NCI-H1694 treated with DMSO at 0.1 percent for 48 hours (cell line): ENCODE measurements at regions not wholly inside any gene's neighbourhood (a gene's known extent, or its start where the extent isn't known, plus 50 kb on each side); places are given as distances from the start of the nearest gene placed in this dataset.
"Not testable (repeated sequence)": the region's sequence is repeated elsewhere in the genome, so short reads cannot be mapped to it uniquely, and the experiment has no call there.

Experiments used
- DNase-seq: peaks from one replicate; lab custom pipeline; 2025; lab: John Stamatoyannopoulos, UW

DNA sequence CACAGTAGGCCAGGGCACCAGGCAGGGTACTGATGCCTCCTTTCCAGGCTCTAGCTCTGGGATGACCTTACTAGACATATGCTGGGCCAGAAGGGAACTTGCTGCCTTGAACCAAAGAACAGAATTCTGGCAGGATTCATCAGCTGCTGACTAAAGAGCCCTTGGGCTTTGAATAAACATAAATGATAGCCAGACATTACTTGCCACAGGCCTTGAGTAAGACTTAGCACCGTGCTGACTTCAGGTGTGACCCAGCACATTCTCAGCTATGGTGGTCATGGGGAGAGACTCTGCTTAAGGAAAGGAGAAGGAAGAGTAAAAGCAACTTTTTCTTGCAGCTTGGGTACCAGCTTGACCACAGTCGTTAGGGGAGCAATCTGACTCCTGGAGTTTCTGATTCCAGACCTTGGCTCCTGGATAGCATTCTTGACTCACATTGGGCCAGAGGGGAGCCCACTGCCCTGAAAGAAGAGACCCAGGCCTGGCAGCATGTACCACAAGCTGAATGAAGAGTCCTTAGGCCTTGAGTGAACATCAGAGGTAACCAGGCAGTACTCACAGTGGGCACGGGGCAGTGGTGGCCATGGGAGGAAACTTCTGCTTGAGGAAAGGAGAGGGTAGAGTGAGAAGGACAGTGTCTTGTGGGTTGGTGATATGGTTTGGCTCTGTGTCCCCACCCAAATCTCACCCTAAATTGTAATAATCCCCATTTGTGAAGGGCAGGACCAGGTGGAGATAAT lies 926.1 kb upstream of the SORCS1 start:
- DNase-seq, result no peak

DNA sequence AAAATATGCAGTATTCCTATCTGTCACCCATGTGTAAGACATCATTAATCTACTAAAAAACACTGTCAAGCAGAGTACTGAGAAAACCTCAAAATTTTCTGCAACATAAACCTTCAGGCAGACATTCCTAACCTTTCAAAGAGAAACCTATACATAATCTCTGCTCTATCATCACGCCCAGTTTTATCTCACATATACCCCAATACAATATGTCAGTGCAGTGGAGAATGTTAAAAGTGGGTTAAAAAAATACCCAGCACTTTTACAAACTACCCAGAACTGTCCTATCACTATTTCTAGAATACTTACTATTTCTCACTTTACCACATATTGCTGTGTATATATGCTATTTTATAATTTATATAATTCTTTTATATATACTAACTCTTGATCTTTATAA lies 922.0 kb upstream of the SORCS1 start:
- no peak for DNase-seq

DNA sequence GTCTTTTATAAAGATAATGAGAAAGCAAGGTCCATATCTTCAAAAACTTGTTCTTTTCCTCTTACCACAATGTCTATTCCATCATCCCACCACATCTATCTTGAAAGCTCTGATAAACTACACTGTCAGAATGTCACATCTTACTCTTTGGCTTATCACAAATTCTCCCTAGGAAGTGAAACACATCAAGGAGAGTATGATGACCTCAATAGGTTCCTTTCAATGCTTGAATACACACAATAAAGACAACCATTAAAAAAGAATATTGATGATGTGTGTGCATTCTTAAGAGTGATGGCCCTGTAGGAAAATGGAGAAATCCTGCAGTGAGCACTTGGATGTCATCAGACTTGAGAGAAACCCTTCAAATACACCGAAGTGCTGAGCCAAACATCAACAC lies 918.1 kb upstream of the SORCS1 start:
- DNase-seq, result no peak

DNA sequence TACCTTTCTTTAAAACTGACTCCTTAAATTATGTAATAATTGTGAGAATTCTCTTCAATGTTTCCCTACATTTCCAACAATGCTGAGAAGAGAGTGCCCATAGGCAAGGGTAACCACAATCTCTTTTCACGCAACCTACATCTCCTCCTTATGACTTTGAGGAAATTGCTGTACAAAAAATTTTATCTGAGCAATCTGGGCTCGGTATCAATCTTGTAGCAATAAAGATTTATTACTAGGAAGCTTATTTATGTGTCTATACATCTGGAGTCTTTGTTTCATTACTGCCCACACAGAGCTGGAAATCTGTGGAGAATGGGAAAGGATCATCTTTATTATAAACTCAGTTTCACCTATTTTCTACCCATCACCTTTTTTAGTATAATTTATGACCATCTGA lies 913.8 kb upstream of the SORCS1 start:
- no peak for DNase-seq

DNA sequence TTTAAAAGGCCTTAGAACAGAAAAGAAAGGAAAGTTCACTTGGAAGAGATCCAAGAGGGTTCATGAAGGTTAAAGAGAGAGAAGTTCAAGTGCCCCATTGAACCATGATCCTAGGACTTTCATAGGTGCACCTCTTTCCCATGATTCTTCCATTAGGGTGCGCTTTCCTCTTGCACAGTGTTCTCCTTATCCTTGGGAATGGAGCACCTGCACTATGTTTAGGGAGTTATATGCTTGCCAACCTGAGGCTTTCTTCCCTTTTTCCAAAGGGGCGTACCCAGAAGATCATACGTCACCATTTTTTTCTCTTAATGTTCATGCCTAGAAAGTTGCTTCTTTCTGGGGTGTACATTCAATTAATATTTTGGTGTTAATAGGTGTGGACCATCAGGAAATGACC lies 908.0 kb upstream of the SORCS1 start:
- no peak for DNase-seq

DNA sequence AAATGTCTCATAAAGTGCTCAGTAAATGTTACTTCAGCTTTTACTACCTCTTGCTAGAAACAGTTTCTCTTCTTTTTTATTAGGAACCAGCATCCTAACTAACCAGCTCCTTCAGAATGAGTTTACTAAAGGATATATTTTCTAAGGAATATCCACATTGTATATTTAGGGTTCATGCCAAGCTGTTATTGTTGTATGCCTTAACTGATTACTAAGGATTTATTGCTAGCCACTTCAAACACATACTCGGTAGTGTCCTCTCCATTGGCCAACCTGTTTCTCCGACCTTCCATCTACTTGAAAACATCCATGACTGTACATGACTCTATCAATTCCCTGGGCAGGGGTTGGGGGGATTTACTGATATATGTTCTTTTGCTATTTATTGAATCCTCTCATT lies 906.3 kb upstream of the SORCS1 start:
- no peak for DNase-seq

DNA sequence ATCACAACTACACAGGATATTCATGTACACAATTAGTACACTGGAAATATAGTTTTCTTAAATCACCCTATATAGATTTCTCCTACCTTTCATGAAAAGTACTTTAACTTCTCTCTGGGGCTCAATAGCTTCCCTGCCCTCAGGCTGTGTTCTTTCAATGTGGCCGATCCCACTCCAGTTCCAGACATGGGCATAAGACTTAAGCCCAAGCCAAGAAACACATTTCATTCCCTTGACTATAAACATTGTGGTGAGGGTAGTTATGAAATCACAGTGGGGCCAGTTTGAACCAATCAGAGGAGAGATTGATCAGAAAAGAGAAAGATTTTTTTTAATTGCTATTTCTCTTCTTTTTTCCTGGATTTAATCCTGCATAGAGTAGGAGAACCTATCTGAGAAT lies 904.6 kb upstream of the SORCS1 start:
- DNase-seq, result no peak

DNA sequence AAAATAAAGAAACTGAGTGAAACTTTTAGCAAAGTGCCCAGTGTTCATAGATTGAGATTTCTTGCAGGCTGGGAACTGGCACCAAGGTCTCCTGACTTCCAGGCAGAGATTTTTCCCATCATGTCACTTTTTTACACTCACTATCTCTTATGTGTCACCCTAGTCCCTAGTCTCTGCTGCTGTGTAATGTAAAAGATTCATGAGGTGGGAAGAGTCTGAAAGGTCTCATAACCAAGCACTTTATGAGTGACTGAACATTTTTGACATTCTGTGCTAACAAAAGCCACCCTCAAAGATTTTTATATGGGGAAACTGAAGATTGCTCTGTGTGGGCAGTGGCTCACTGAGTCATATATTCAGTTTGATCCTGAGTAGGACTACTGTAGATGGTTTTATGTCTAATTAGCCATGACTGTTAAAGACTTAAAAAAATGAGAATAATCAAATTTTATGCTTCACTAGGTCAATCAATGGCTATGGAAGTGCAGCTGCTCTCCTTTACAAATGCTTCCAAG lies 900.3 kb upstream of the SORCS1 start:
- no peak for DNase-seq

DNA sequence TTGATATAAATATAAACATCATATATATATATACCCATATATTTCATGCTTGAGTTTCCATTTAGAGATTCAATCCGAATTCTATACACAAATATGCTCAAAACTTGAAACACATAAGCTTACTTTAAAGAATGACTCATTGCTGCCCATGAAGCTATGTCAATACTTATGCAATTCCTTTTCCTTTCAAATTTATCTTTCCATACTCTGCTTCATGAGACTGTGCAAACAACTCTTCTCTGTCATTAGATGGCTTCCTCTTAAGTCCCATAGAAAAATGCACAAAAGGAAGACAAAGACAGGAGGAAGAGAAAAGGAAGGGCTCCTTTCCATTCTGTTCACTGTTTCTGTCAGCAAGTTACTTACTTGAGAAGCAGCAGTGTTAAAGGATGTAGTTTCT lies 895.7 kb upstream of the SORCS1 start:
- no peak for DNase-seq

DNA sequence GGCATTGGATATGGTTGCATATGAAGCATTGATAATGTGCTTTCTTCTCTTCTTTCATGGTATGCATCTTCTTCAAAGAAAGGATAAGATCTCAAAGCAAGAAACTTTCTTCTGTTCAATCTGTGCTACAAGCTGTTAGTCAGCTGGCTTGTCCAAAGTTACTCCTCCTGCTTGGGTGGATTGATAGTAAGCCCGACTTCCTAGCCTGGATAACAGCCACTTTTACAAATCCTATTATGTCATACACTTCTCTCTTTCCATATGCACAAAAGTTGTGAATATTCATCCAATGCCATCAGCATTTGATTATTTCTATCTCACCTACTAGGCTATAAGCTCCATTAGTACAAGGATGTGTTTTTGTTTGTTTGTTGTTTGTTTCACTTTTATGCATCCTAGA lies 891.0 kb upstream of the SORCS1 start:
- no peak for DNase-seq

DNA sequence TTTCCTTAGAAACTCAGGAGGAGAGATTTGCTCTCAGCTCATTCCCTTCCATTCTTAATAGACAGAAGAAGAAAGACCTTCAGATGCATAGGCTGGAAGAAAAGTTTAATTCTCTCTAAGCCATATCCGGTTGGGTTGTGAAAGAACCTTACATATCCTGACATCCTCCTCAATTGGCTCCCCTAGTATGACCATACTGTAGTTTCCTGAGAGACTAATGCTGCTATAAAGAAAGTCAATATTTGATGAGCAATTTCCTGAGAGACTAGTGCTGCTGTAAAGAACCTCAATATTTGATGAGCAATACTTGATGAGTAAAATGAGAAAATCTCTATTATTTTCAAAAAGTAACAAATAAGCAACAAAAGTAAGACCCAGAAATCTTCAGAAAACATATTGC lies 888.5 kb upstream of the SORCS1 start:
- DNase-seq, result no peak

DNA sequence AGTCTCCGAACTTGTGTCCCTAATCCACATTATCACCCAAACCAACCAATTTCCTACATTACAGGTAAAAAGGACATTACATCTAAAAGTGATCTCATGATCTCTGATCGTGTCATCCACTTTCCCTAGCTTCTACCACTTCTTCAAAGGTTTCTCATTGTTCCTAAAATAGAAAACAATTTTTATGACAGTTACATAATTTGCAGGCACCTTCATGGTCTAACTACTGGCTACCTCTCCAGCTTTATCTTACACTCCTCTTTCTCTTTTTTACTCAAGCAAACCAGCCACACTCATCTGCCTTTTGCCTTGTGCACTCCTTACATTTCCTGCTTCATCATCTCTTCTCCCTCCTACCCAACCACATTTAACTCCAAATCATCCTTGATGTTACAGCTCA lies 886.7 kb upstream of the SORCS1 start:
- no peak for DNase-seq

DNA sequence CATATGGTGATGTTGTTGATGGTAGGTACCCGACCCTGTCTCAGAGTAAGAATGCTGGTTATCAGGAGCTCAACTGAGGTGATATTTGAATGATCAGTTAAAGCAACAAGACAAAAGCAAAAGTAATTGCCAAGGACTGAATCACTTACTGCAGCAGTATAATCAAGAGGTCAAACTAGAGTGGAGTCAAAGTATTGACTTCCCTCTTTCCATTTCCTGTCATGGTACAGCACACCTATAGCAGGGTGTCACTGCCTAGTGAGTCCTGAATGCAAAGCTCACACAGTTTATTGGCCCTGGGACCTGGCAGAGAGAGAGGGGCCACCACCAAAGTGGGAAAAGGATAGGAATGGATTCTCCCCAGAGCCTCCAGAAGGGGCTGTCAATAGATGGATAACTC lies 886.1 kb upstream of the SORCS1 start:
- DNase-seq, result no peak

DNA sequence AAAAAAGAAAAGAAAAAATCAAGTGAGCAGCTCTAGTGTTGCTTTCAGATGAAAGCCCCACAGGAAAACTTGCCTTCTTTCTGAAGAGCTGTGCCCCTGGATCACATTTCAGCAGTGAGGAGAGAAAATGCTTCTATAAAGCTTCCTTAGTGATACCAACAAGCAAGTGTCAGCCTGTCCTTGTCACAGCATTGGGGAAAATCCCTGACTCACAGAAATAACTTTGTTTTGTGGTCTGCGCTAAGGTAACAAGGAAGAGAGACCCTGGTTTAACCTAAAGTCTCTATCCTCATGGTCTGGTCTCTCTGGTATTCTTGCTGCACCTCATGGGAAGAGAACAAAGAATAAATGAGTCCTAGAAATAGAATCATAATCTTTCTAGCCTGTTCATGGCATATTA lies 885.2 kb upstream of the SORCS1 start:
- DNase-seq, result no peak

DNA sequence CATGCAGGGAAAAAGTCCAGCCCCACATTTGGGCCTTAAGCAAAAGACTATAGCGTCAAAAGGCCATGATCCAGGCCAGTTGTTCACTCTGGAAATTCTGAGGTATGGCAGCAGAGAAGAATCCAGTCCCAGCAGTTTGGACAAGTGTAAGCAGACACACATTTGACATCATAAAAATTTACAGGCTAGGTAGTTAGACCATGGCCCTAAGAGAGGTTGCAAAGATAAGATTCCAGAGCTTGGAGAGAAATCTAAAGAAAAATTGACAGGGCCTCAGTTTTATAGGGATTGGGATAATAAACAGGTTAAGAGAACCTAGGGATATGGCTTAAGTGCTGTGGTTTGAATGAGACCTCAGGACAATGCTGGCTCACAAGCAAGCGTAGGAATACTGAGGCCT lies 884.4 kb upstream of the SORCS1 start:
- DNase-seq, result no peak

DNA sequence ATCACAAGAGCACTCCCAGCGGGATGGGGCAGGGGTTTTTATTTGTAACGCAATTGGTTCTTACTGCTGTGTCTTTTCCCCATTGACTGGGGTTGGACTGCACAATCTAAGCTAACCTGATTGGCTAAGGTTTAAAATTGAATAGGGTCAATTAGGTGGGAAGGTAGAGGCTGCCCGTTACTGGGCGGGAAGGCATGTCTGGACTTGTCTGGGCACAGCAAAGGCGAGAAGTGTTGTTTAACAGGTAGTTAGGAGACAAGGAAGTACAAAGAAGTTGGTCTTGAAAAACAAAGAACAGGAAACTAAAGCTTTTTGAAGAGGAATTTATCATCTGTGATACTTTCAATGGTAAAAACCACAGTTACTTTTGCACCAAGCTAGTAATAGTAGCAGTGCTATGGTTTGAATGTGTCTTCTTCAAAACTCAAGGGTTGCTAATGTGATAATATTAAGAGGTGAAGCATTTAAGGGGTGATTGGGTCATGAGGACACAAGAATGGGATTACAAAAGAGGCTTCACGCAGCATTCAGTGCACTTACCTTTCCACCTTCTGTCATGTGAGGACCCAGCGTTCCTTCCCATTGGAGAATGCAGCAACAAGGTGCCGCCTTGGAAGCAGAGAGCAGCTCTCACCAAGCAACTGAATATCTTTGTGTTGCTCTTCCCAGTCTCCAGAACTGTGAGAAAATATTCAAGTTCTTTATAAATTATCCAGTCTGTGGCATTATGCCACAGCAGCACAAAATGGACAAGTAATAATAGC lies 875.5 kb upstream of the SORCS1 start:
- DNase-seq, result no peak

DNA sequence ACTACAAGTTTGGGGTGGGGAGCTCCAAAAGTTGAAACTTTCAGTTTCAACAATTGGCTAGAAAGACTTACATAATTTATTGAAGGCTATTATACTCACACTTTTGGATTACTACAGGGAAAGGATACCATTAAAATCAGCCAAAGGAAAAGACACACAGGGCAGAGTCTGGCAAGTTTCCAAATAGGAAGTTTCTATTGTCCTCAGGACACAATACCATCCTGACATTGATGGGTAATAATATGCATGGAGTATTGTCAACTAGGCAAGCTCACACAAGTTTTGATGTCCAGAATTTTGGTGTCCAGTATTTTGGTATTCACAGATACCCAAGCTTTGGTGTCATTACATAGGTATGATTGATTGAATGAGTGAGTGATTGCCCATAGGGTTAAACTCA lies 872.6 kb upstream of the SORCS1 start:
- DNase-seq, result no peak

DNA sequence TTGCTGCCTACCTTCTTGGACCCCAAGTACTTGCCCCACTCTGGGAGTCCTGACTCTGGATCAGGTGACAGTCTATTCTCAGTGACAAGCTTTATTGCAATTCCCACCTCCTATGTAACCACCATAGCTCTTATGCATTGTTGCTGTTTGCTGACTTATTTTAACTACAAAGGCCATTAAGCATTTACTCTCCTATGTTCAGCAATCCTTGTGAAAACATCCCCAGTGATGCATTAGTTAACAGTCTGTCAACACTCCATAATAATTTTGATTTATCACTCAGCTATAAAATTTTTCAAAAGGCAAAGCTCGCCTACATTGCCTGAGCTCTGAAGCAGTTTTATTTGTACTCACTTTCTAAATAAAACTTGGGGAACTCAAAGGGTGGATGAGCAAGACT lies 871.8 kb upstream of the SORCS1 start:
- DNase-seq, result no peak

DNA sequence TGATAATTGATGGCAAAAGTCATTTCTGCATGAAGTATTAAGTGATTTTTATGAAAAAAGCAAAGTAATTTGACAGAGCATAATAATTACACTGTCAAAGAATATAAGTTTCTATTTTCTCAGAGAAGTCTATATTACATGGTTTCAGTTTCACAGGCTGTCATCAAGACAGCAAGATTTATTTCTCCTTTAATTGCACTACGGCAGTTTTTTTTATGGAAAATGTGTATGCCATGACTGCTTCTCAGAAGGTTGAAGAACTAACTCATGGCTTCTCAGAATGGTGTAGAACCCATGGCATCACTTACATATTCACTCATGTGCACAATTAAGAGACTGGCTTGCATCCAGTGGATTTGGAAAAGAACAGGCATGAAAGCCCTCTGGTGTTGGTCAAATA lies 870.3 kb upstream of the SORCS1 start:
- DNase-seq, result no peak

DNA sequence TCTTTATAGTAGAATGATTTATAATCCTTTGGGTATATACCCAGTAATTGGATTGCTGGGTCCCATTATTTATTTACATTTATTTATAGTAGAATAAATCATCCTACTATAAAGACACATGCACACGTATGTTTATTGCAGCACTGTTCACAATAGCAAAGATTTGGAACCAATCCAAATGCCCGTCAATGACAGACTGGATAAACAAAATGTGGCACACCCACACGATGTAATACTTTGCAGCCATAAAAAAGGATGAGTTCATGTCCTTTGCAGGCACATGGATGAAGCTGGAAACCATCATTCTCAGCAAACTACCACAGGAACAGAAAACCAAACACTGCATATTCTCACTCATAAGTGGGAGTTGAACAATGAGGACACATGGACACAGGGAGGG lies 869.0 kb upstream of the SORCS1 start:
- DNase-seq, result not testable (repeated sequence)

DNA sequence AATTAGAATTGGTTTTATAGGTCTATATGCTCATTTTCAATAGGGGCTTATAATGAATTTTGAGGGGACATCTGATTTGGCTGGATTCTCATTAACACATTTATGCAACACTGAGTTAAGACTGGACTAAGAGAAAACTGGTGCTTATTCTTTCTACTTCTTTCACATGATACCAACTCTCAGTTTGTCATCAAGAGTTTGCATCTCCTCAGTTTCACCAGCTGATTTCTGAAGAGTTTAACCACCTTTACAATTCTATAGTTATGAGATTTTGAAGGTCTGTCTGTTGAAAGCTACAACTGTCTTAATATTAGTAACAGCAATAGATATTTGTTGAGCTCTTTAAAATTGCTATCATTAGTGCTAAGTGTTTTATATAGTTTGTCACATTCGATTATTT lies 867.0 kb upstream of the SORCS1 start:
- no peak for DNase-seq

DNA sequence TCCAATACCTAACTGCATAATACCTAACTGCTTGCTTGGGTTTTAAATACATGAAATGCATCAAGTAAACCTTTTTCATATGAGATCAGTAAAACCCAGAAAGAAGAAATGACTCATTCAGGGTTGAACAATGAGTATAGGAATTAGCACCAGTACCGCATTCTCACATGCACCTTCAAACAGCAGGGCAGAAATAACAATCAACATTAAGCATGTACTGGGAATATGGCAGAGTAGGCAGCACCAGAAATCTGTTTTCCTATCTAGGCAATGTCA lies 850.3 kb upstream of the SORCS1 start:
- DNase-seq, result no peak

DNA sequence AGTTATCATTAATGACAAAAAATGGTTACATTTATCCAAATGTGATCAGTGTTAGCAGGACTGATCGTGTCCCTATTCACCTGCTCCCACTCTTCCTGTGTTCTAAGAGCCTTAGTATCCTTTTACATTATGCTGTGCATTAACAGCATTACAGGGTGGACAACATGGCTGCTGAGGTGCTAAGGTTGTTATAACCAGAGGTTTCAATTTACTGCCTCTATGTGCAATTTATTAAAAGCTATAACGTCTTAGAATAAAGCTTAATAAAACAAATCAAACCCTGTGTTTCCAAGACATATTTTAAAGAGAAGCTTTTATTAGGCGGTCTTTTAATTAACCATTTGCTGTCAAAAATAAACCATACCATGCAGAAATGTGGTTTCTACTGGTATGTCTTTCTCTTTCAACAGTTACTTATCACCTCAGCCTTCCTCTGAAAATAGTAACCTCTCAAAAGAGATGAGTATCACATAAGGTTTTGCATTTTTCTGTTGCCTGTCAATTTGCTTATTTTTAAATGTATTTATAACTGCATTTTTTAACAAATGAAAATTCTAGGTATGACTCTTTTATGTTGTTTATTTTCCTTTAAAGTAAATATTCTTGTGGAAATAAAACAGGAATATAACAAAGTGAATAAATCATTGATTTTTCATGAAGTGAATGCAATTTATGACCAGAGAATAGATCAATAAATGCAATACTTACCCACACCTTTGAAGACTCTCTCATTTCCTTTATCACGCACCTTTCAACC lies 849.8 kb upstream of the SORCS1 start:
- no peak for DNase-seq
